ENCODE measurements at regions not wholly inside any gene's neighbourhood (a gene's known extent, or its start where the extent isn't known, plus 50 kb on each side); places are given as distances from the start of the nearest gene placed in this dataset.
A peak's percentile ranks its signal among the peaks of the same experiment; 100 is the strongest.

- TF ChIP-seq CEBPG (CRISPR knock-in tag; IDR thresholded peaks at IDR 0.05) (no peak), CEBPG (tag; conservative IDR thresholded peaks at IDR 0.05 in 1 of 2, IDR thresholded peaks at IDR 0.05 in 1 of 2) (peak; percentile 32 to 70; a peak in 3 of 4 replicates)
These were observed 51.8 kb upstream of the RAB27B start (continued) for GRCh38 chr18:54776282-54776977.

- intact Hi-C loops (cut with micrococcal nuclease): loop anchor here (10.0 kb wide), 1 partner anchor 88 kb away; no protein-coding TSS in a partner anchor
- Histone ChIP-seq H4K20me1 (replicated peaks; ENCODE audit: control insufficient read depth, insufficient read depth, low read length) (no peaks in the 10 kb centered on the region), H3K27ac (ENCODE audit: extremely low read depth, low read depth, low read length) (no peak overlapping the region), H3K4me1 (replicated peaks in 1 of 2; ENCODE audit: control insufficient read depth in 2 of 2, insufficient read depth in 2 of 2, low read length in 2 of 2) (peaks cover 0 to 2% of the 10 kb centered on the region in 2 experiments; a peak in 2 of 5 replicates), H3K79me2 (ENCODE audit: control insufficient read depth, insufficient read depth, low read length) (no peaks in the 10 kb centered on the region; the same call in 2 of the 3 replicates), H3K9me1 (ENCODE audit: control insufficient read depth, insufficient read depth, low read length) (no peaks in the 10 kb centered on the region), H3K27me3 (ENCODE audit: control insufficient read depth in 2 of 2, insufficient read depth in 2 of 2, low read length in 2 of 2) (no peaks in the 10 kb centered on the region), H3K36me3 (ENCODE audit: control insufficient read depth, insufficient read depth, low read length) (no peaks in the 10 kb centered on the region), H3K9me3 (replicated peaks; ENCODE audit: control insufficient read depth, insufficient read depth, low read depth, low read length) (no peaks in the 10 kb centered on the region), H3K4me2 (ENCODE audit: insufficient read depth, low read length) (no peak overlapping the region), H3K9ac (ENCODE audit: insufficient read depth in 1 of 2, low read depth in 2 of 2, low read length in 2 of 2) (no peak overlapping the region), H3K4me3 (no peak overlapping the region), H2AFZ (ENCODE audit: low read depth, low read length) (no peak overlapping the region)
- DNase-seq (ENCODE audit: extremely low read depth in 1 of 4, low spot score in 3 of 4): no peak
- BruUV-seq (replicated peaks): no TSS peak
- 40% methylated on average over 1 of the region's 1 CpG for WGBS (ENCODE audit: insufficient coverage, low coverage, missing lambda C conversion rate)
- ChIA-PET CTCF (ENCODE audit: low intra/inter-chr PET ratio) (no interaction called here), POLR2A (no interaction called here)
- FAIRE-seq: no peak
- no peak for TF ChIP-seq ZBTB5 (IDR thresholded peaks at IDR 0.05)
- TF ChIP-seq ZFPM2 (CRISPR knock-in tag; IDR thresholded peaks at IDR 0.05): no peak
- TF ChIP-seq HBP1 (CRISPR knock-in tag; IDR thresholded peaks at IDR 0.05): no peak
- no peak for TF ChIP-seq LEF1 (IDR thresholded peaks at IDR 0.05)
- no peak for TF ChIP-seq HNRNPH1 (optimal IDR thresholded peaks at IDR 0.05; ENCODE audit: low read depth, low read length)
- ATAC-seq: no peak
- in situ Hi-C loops (cut with MboI): no loop called here
These were observed 51.0 kb upstream of the RAB27B start for GRCh38 chr18:54777118-54777791.
